ENCODE measurements at regions not wholly inside any gene's neighbourhood (a gene's known extent, or its start where the extent isn't known, plus 50 kb on each side); places are given as distances from the start of the nearest gene placed in this dataset.
"Not testable (repeated sequence)": the region's sequence is repeated elsewhere in the genome, so short reads cannot be mapped to it uniquely, and the experiment has no call there.

DNA sequence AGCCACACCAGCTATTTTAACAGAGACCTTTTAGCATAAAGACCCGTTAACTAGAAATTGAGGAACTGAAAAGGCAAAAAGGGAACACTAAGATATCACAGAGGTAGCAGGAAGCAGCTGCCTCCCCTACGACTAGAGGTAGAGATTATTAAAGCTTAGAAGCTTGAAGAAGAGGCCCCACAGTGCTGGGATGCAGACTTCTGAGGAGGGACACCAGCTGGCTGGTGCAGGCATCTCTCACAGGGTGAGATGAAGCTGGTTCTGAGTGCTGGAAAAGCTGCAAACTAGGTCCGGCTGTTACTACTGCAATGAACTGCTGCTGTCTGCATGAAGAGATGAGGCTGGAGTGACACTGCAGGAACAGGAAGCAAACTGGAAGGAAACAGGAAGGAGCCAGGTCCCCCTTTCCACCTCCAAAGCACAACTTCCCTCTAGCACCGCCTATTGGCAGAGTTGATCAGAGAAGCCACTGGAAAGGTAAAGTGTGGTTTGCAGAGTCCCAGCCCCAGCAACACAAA, 61.2 kb upstream of the MRPS9 start:
- peak; percentile 48 for DNase-seq (ENCODE audit: low spot score)

DNA sequence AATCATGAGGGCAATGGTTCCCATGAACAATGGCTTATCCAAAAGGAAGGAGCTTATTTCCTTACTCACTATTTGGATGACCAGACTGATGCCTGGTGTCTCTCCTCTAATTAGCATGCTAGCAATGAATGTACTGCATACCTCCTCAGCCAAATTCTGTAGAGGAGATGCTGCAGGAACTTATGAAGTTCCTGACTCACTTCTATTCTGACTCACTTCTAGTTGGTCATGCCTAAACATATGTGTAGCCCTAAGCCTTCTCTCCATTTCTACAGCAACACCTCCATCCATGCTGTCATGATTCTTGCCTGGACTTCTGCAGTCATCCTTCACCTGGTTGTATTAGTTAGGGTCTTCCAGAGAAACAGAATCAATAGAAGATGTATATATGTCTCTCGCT, 59.9 kb upstream of the MRPS9 start:
- DNase-seq (ENCODE audit: low spot score): no peak

DNA sequence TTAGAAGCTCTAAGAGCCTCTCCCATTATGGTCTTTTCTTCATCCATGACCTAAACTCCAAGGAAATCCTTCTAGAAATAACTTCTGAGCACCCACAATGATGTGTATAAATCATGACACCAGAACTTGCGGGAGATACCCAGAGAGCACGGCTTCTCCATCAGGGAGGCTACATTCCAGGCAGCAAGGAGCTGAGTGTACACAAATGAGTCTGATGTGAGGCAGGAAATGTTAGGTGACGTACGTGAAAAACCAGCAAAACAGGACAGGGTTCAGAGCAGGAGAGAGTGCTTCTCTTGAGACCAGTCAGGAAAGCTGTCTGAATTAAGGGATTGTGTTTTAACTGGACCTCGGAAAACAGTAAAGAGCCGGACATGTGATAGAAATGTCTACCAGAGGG, 58.1 kb upstream of the MRPS9 start:
- not testable (repeated sequence) for DNase-seq (ENCODE audit: low spot score)

DNA sequence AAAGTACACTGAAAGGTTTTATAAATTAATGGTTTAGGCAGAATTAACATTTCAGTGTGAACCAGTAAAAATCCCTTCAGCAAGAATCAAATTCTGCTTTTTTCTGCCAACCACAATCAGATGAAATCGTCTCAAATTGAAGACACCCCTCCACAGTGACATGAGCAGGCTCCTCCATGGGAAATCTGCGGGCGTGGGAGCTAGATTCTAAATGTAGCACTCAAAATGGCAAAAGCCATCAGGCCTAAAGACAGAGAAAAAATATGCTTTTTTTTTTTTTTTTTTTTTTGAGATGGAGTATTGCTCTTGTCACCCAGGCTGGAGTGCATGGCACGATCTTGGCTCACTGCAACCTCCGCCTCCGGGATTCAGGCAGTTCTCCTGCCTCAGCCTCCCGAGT, 55.8 kb upstream of the MRPS9 start:
- DNase-seq (ENCODE audit: low spot score): no peak

All from D341Med (cell line).